ENCODE measurements at regions not wholly inside any gene's neighbourhood (a gene's known extent, or its start where the extent isn't known, plus 50 kb on each side); places are given as distances from the start of the nearest gene placed in this dataset.

GRCh38 chr6:81981812-81982211 lies 229.3 kb upstream of the TENT5A start:
- H3K27ac Mint-ChIP-seq, result no peak overlapping the region
- no peaks in the 10 kb centered on the region for H3K36me3 Mint-ChIP-seq (ENCODE audit: low read depth)
- H3K27me3 Mint-ChIP-seq (ENCODE audit: low read depth, poor library complexity), result no peaks in the 10 kb centered on the region
- peaks cover 28% of the 10 kb centered on the region for H3K9me3 Mint-ChIP-seq
- no peaks in the 10 kb centered on the region for H3K4me1 Mint-ChIP-seq
- TF ChIP-seq, protein P1, sequence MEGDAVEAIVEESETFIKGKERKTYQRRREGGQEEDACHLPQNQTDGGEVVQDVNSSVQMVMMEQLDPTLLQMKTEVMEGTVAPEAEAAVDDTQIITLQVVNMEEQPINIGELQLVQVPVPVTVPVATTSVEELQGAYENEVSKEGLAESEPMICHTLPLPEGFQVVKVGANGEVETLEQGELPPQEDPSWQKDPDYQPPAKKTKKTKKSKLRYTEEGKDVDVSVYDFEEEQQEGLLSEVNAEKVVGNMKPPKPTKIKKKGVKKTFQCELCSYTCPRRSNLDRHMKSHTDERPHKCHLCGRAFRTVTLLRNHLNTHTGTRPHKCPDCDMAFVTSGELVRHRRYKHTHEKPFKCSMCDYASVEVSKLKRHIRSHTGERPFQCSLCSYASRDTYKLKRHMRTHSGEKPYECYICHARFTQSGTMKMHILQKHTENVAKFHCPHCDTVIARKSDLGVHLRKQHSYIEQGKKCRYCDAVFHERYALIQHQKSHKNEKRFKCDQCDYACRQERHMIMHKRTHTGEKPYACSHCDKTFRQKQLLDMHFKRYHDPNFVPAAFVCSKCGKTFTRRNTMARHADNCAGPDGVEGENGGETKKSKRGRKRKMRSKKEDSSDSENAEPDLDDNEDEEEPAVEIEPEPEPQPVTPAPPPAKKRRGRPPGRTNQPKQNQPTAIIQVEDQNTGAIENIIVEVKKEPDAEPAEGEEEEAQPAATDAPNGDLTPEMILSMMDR (IDR thresholded peaks at IDR 0.05), result no peak
- DNase-seq, result no peak
- no peak overlapping the region for H3K4me3 Mint-ChIP-seq

GRCh38 chr6:81979767-81980166 lies 227.3 kb upstream of the TENT5A start:
- TF ChIP-seq, protein P1 (IDR thresholded peaks at IDR 0.05), result no peak
- H3K36me3 Mint-ChIP-seq (ENCODE audit: low read depth), result no peaks in the 10 kb centered on the region
- no peak overlapping the region for H3K27ac Mint-ChIP-seq
- H3K9me3 Mint-ChIP-seq, result peaks cover 41% of the 10 kb centered on the region
- no peaks in the 10 kb centered on the region for H3K27me3 Mint-ChIP-seq (ENCODE audit: low read depth, poor library complexity)
- no peaks in the 10 kb centered on the region for H3K4me1 Mint-ChIP-seq
- DNase-seq, result no peak
- H3K4me3 Mint-ChIP-seq, result no peak overlapping the region

GRCh38 chr6:81979329-81979728 lies 226.8 kb upstream of the TENT5A start:
- Mint-ChIP-seq H3K27ac (no peak overlapping the region), H3K36me3 (ENCODE audit: low read depth) (no peaks in the 10 kb centered on the region), H3K27me3 (ENCODE audit: low read depth, poor library complexity) (no peaks in the 10 kb centered on the region), H3K9me3 (peaks cover 45% of the 10 kb centered on the region), H3K4me3 (no peak overlapping the region), H3K4me1 (no peaks in the 10 kb centered on the region)
- DNase-seq, result no peak
- TF ChIP-seq, protein P1 (IDR thresholded peaks at IDR 0.05), result no peak

GRCh38 chr6:81978230-81978629 lies 225.7 kb upstream of the TENT5A start:
- H3K4me3 Mint-ChIP-seq, result no peak overlapping the region
- H3K9me3 Mint-ChIP-seq, result peaks cover 55% of the 10 kb centered on the region
- H3K36me3 Mint-ChIP-seq (ENCODE audit: low read depth), result no peaks in the 10 kb centered on the region
- no peaks in the 10 kb centered on the region for H3K4me1 Mint-ChIP-seq
- TF ChIP-seq, protein P1 (IDR thresholded peaks at IDR 0.05), result no peak
- DNase-seq, result no peak
- H3K27me3 Mint-ChIP-seq (ENCODE audit: low read depth, poor library complexity), result peaks cover 2% of the 10 kb centered on the region
- H3K27ac Mint-ChIP-seq, result no peak overlapping the region

GRCh38 chr6:81977486-81977885 lies 225.0 kb upstream of the TENT5A start:
- DNase-seq, result no peak
- Mint-ChIP-seq H3K4me3 (no peak overlapping the region), H3K27me3 (ENCODE audit: low read depth, poor library complexity) (peaks cover 2% of the 10 kb centered on the region), H3K4me1 (no peaks in the 10 kb centered on the region), H3K36me3 (ENCODE audit: low read depth) (no peaks in the 10 kb centered on the region), H3K27ac (no peak overlapping the region), H3K9me3 (peaks cover 62% of the 10 kb centered on the region)
- TF ChIP-seq, protein P1 (IDR thresholded peaks at IDR 0.05), result no peak

DNA sequence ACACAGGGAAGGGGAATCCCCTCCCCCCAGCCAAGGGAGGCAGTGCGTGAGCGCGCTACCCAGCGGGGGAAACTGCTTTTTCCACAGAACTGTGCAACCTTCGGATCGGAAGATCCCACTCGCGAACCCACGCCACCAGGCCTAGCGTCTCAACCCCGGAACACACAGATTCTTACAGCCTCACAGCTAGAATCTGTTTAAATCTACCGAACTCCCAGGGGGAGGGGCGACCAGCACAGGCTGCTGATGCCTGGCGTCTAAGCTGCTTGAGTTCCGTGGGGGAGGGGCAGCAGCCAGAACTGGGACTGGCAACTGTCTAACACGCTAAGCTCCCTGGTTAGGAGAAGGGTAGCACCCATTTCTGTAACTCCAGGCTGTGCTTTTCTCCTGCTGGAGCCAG lies 217.3 kb upstream of the TENT5A start:
- peaks cover 37% of the 10 kb centered on the region for H3K9me3 Mint-ChIP-seq
- H3K27me3 Mint-ChIP-seq (ENCODE audit: low read depth, poor library complexity), result peaks cover 2% of the 10 kb centered on the region
- H3K27ac Mint-ChIP-seq, result no peak overlapping the region
- TF ChIP-seq, protein P1 (IDR thresholded peaks at IDR 0.05), result no peak
- peak; percentile 13 for DNase-seq
- H3K36me3 Mint-ChIP-seq (ENCODE audit: low read depth), result no peaks in the 10 kb centered on the region
- no peaks in the 10 kb centered on the region for H3K4me1 Mint-ChIP-seq
- H3K4me3 Mint-ChIP-seq, result no peak overlapping the region

All from nephron progenitor cell (in vitro differentiated cells).